NCI-H2196 (cell line): ENCODE measurements at regions not wholly inside any gene's neighbourhood (a gene's known extent, or its start where the extent isn't known, plus 50 kb on each side); places are given as distances from the start of the nearest gene placed in this dataset.

Source experiments
- DNase-seq: peaks from one replicate; lab custom pipeline; 2025; ENCODE audit not compliant: unreplicated experiment; lab: John Stamatoyannopoulos, UW

- DNase-seq: no peak
Measured at GRCh38 chr15:97840501-97840900, 120.0 kb upstream of the ARRDC4 start.

GRCh38 chr15:97841558-97841957, 118.9 kb upstream of the ARRDC4 start:
- no peak for DNase-seq

GRCh38 chr15:97849183-97849582, 111.3 kb upstream of the ARRDC4 start:
- DNase-seq: no peak

GRCh38 chr15:97858296-97858695, 102.2 kb upstream of the ARRDC4 start:
- no peak for DNase-seq

GRCh38 chr15:97861529-97862260, 98.8 kb upstream of the ARRDC4 start:
- no peak for DNase-seq

GRCh38 chr15:97866959-97867358, 93.5 kb upstream of the ARRDC4 start:
- DNase-seq: no peak

- no peak for DNase-seq
Measured at GRCh38 chr15:97867870-97868269, 92.6 kb upstream of the ARRDC4 start.

- no peak for DNase-seq
Measured at GRCh38 chr15:97868981-97869380, 91.5 kb upstream of the ARRDC4 start.

- DNase-seq: no peak
Measured at GRCh38 chr15:97870771-97871170, 89.7 kb upstream of the ARRDC4 start.

- DNase-seq: no peak
Measured at GRCh38 chr15:97874139-97874538, 86.4 kb upstream of the ARRDC4 start.

- no peak for DNase-seq
Measured at GRCh38 chr15:97875025-97875512, 85.4 kb upstream of the ARRDC4 start.

- no peak for DNase-seq
Measured at GRCh38 chr15:97875513-97876280, 84.8 kb upstream of the ARRDC4 start.

GRCh38 chr15:97876281-97876675, 84.2 kb upstream of the ARRDC4 start:
- no peak for DNase-seq

- no peak for DNase-seq
Measured at GRCh38 chr15:97881346-97881965, 79.0 kb upstream of the ARRDC4 start.

- no peak for DNase-seq
Measured at GRCh38 chr15:97884513-97885131, 75.9 kb upstream of the ARRDC4 start.

- DNase-seq: no peak
Measured at GRCh38 chr15:97890307-97890706, 70.2 kb upstream of the ARRDC4 start.

GRCh38 chr15:97892167-97892938, 68.2 kb upstream of the ARRDC4 start:
- no peak for DNase-seq

- DNase-seq: no peak
Measured at GRCh38 chr15:97893967-97894366, 66.5 kb upstream of the ARRDC4 start.

GRCh38 chr15:97899981-97900380, 60.5 kb upstream of the ARRDC4 start:
- DNase-seq: no peak

- no peak for DNase-seq
Measured at GRCh38 chr15:97902140-97902780, 58.2 kb upstream of the ARRDC4 start.
